Endometrium (tissue), 2 donors: ENCODE measurements at regions not wholly inside any gene's neighbourhood (a gene's known extent, or its start where the extent isn't known, plus 50 kb on each side); places are given as distances from the start of the nearest gene placed in this dataset.
A peak's percentile ranks its signal among the peaks of the same experiment; 100 is the strongest.

ENCODE experiments used
- FAIRE-seq: peaks from 2 replicates; lab custom pipeline; 2012; peaks lifted over from hg19 to GRCh38; lab: Jason Lieb, UNC
- donor health status: control.
- donor health status: control.

DNA sequence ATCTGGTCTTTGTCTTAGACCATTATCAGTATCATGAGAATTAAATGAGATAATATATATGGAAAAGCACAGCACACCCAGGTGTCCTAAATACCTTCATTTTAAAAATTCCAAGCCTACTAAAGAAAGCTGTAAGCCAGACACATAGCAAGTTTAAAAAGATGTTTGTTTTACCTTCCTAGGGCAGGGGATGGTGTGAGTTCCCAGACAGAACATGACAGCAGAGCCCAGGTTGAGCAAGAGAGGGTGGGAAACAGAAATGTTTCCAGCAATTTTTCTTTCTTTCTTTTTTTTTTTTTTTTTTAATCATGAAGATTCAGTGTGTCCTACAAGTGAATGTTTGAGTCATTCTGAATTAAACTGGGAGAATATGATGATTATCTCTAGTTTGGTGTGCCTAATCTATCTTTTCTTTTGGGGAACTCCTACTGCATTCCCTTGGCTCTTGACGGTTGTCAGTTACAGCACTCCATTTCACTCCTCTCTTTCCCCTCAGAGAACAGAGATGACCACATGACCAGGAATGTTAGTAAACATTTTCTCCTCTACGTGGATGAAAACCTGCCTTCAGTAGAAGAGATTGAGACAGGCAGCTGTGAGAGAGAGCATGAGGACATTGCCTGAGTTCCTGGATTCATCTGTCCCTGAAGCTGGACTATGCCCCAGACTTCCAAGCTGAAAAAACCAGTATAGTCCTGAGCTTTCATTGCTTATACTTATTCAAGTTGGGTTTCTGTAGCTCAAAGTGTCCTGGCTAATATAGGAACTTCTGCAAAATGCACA is 54.5 kb upstream of the ARL14 start:
- no peak for FAIRE-seq

GRCh38 chr3:160618878-160619277 is 53.5 kb upstream of the KPNA4 start:
- peak; percentile 23 for FAIRE-seq

DNA sequence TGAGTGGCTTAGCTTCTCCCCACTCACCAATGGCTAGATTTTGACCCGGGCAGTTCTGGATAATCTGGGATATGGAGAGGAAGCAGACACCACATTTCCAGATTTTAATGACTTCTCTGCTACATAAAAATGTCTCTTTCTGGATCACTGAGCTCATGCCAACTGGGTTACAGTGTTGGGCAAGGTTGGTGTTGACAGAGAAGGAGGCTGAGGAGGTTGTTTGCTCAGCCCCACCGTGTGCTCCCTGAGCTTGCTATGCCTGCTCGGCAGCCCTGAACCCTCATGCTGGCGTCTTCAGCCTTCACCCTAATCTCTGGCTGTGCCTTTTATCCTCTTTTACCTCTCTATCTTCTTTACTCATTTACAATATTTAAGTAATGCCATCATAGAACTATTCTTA is 53.0 kb upstream of the KPNA4 start:
- no peak for FAIRE-seq

GRCh38 chr3:160617636-160618035 is 52.3 kb upstream of the KPNA4 start:
- no peak for FAIRE-seq

DNA sequence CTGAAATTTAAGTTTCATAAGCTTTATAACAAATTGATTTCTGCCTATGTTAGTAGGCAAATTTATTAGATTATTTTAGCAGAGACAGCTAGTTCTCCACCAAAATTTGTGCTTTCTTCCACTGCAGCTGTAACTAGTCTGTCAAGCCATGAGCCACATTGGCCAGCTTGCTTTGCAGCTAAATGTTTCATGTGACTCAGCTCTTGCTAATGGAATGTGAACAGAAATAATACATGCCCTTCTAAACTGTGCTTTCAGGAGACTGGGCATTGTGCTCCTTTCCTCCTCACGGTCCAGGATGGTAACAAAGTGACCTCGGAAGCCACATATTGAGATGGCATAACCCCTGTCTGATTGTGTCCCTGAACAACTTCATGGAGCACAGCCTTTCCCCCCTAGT is 51.3 kb upstream of the KPNA4 start:
- FAIRE-seq: no peak

- no peak for FAIRE-seq
These were observed 50.9 kb upstream of the KPNA4 start for GRCh38 chr3:160616311-160616710.
